H1 (cell line): ENCODE measurements at regions not wholly inside any gene's neighbourhood (a gene's known extent, or its start where the extent isn't known, plus 50 kb on each side); places are given as distances from the start of the nearest gene placed in this dataset.

Source experiments
- CTCF ChIA-PET: fragments of 300-600 bp; sonication (Branson Sonifier 250); formaldehyde crosslinking; loops from one replicate; lab custom pipeline; 2021; ENCODE audit not compliant: partially characterized antibody; lab: Charles Lee
- POLR2A ChIA-PET: fragments of 300-600 bp; sonication (Branson Sonifier 250); formaldehyde crosslinking; loops from one replicate; lab custom pipeline; 2021; ENCODE audit warnings: inconsistent platforms; ENCODE audit not compliant: partially characterized antibody; lab: Charles Lee
- DNase-seq, 2 experiments: peaks; one replicate each; pipeline versions ENCODE4 v3.0.0 to v3.0.0-alpha.2; 2010 to 2022; ENCODE audit warnings: low spot score in 2 of 2, low read depth in 1 of 2, mixed read lengths in 1 of 2
- FAIRE-seq: peaks from 2 replicates; lab custom pipeline; 2011; peaks lifted over from hg19 to GRCh38; lab: Jason Lieb, UNC
- H2AFZ ChIP-seq: 2 replicates; pipeline ENCODE4 v1.8.1; 2012; ENCODE audit warnings: low read length, inconsistent platforms
- H2AK5ac ChIP-seq: 2 replicates; pipeline ENCODE4 v1.6.1; 2013; ENCODE audit warnings: low read depth, low read length
- H2BK120ac ChIP-seq: replicated peaks from 2 replicates; pipeline ENCODE3; 2013; ENCODE audit warnings: low read depth, low read length, inconsistent platforms
- H2BK12ac ChIP-seq: 2 replicates; pipeline ENCODE4 v1.6.1; 2013; ENCODE audit warnings: low read depth, low read length
- H2BK15ac ChIP-seq: 2 replicates; pipeline ENCODE4 v1.6.1; 2013; ENCODE audit warnings: low read length
- H2BK20ac ChIP-seq: 2 replicates; pipeline ENCODE4 v1.6.1; 2013; ENCODE audit warnings: low read length
- H2BK5ac ChIP-seq: 2 replicates; pipeline ENCODE4 v1.6.1; 2013; ENCODE audit warnings: low read depth, low read length
- H3K14ac ChIP-seq: 2 replicates; pipeline ENCODE4 v1.6.1; 2013; ENCODE audit warnings: inconsistent platforms; ENCODE audit not compliant: insufficient read length
- H3K18ac ChIP-seq: 2 replicates; pipeline ENCODE4 v1.6.1; 2013; ENCODE audit warnings: low read length; ENCODE audit errors: extremely low read depth
- H3K23ac ChIP-seq: 2 replicates; pipeline ENCODE4 v1.6.1; 2013; ENCODE audit warnings: inconsistent platforms; ENCODE audit not compliant: insufficient read length
- H3K23me2 ChIP-seq: 2 replicates; pipeline ENCODE4 v1.6.1; 2013; ENCODE audit warnings: low read depth, low read length
- H3K27ac ChIP-seq: 2 replicates; pipeline ENCODE4 v1.6.1; 2011; ENCODE audit warnings: low read depth, low read length, inconsistent platforms
- H3K27me3 ChIP-seq, 4 experiments: replicated peaks in 1 of 4; 1 replicate in 1 of 4; 2 replicates in 3 of 4; pipeline versions ENCODE4 v1.6.1 to v1.8.1; 2011 to 2013; ENCODE audit warnings: low read length in 3 of 4, mild to moderate bottlenecking in 3 of 4, inconsistent platforms in 2 of 4, mixed read lengths in 2 of 4, moderate library complexity in 1 of 4; ENCODE audit not compliant: control insufficient read depth in 3 of 4, insufficient read depth in 3 of 4; ENCODE audit errors: extremely low read depth in 1 of 4
- H3K36me3 ChIP-seq, 4 experiments: 2 replicates each; pipeline versions ENCODE4 v1.6.1 to v1.8.1; 2011 to 2013; ENCODE audit warnings: mild to moderate bottlenecking in 4 of 4, low read length in 3 of 4, moderate library complexity in 2 of 4, control low read depth in 1 of 4, inconsistent platforms in 1 of 4; ENCODE audit not compliant: insufficient read depth in 4 of 4, control insufficient read depth in 2 of 4
- H3K4ac ChIP-seq: replicated peaks from 2 replicates; pipeline ENCODE3; 2013; ENCODE audit warnings: low read length, low read depth, mixed read lengths, inconsistent platforms; ENCODE audit not compliant: insufficient read length
- H3K4me1 ChIP-seq, 4 experiments: replicated peaks in 1 of 4; 1 replicate in 1 of 4; 2 replicates in 3 of 4; pipeline versions ENCODE4 v1.6.1 to v1.8.1; 2011 to 2013; ENCODE audit warnings: low read length in 3 of 4, inconsistent platforms in 2 of 4, mixed read lengths in 1 of 4; ENCODE audit not compliant: insufficient read depth in 4 of 4, control insufficient read depth in 3 of 4
- H3K4me2 ChIP-seq, 2 experiments: 2 replicates each; pipeline versions ENCODE4 v1.6.1 to v1.8.1; 2011 to 2013; ENCODE audit warnings: low read depth in 2 of 2, low read length in 2 of 2, control low read depth in 1 of 2, inconsistent platforms in 1 of 2, mild to moderate bottlenecking in 1 of 2; ENCODE audit not compliant: insufficient read depth in 1 of 2
- H3K4me3 ChIP-seq, 4 experiments: fragments of 200-600, 300-600 bp in 1 of 4; sonication (generic), shearing (Covaris generic), sonication (Bioruptor Twin) in 1 of 4; 2 replicates each; pipeline versions ENCODE4 v1.5.1 to v1.8.1; 2011 to 2016; ENCODE audit warnings: low read length in 4 of 4, low read depth in 3 of 4, control low read depth in 2 of 4, inconsistent platforms in 2 of 4, mild to moderate bottlenecking in 2 of 4, mixed read lengths in 1 of 4, moderate library complexity in 1 of 4; ENCODE audit not compliant: insufficient read depth in 2 of 4; ENCODE audit errors: extremely low read depth in 1 of 4
- H3K56ac ChIP-seq: replicated peaks from 2 replicates; pipeline ENCODE3; 2013; ENCODE audit warnings: low read depth, mild to moderate bottlenecking, mixed read lengths, low read length, inconsistent platforms; ENCODE audit not compliant: insufficient read length
- H3K79me1 ChIP-seq: 2 replicates; pipeline ENCODE4 v1.6.1; 2013; ENCODE audit warnings: low read depth, low read length, control low read depth
- H3K79me2 ChIP-seq, 2 experiments: 2 replicates each; pipeline versions ENCODE4 v1.6.1 to v1.8.1; 2012 to 2013; ENCODE audit warnings: low read length in 2 of 2, mild to moderate bottlenecking in 2 of 2, inconsistent platforms in 1 of 2; ENCODE audit not compliant: insufficient read depth in 2 of 2, control insufficient read depth in 1 of 2
- H3K9ac ChIP-seq, 4 experiments: replicated peaks in 1 of 4; 1 replicate in 1 of 4; 2 replicates in 3 of 4; pipeline versions ENCODE4 v1.6.1 to v1.8.1; 2011 to 2013; ENCODE audit warnings: low read depth in 3 of 4, low read length in 3 of 4, control low read depth in 2 of 4, mild to moderate bottlenecking in 2 of 4, moderate library complexity in 2 of 4, inconsistent platforms in 1 of 4; ENCODE audit errors: extremely low read depth in 1 of 4
- H3K9me3 ChIP-seq, 2 experiments: 2 replicates each; pipeline versions ENCODE4 v1.6.1 to v1.8.1; 2012 to 2013; ENCODE audit warnings: mild to moderate bottlenecking in 2 of 2, moderate library complexity in 2 of 2, control low read depth in 1 of 2, inconsistent platforms in 1 of 2, low read depth in 1 of 2, low read length in 1 of 2, mixed read lengths in 1 of 2; ENCODE audit not compliant: insufficient read depth in 2 of 2
- H4K20me1 ChIP-seq, 2 experiments: replicated peaks in 1 of 2; 2 replicates each; pipeline versions ENCODE3 to v1.8.1; 2011 to 2013; ENCODE audit warnings: inconsistent platforms in 2 of 2, low read length in 2 of 2, mild to moderate bottlenecking in 1 of 2; ENCODE audit not compliant: insufficient read depth in 2 of 2, control insufficient read depth in 1 of 2
- H4K5ac ChIP-seq: 2 replicates; pipeline ENCODE4 v1.6.1; 2013; ENCODE audit warnings: low read length, low read depth, mixed read lengths, inconsistent platforms; ENCODE audit not compliant: insufficient read length
- H4K8ac ChIP-seq: 2 replicates; pipeline ENCODE4 v1.8.0; 2013; ENCODE audit warnings: mild to moderate bottlenecking, moderate library complexity, low read length, inconsistent platforms; ENCODE audit not compliant: insufficient read depth; ENCODE audit errors: extremely low read depth
- H4K91ac ChIP-seq: replicated peaks from 2 replicates; pipeline ENCODE3; 2013; ENCODE audit warnings: low read length, mixed read lengths, inconsistent platforms; ENCODE audit not compliant: insufficient read length
- ASH2L ChIP-seq: fragments of 200-600, 300-600 bp; sonication (generic); IDR thresholded peaks from one replicate; pipeline ENCODE4 v1.7.1; 2017; ENCODE audit warnings: low read length
- ATF2 ChIP-seq: IDR thresholded peaks from 2 replicates; pipeline ENCODE4 v1.6.1; 2012; ENCODE audit warnings: low read length, inconsistent platforms
- FOSL1 ChIP-seq: IDR thresholded peaks from 2 replicates; pipeline ENCODE4 v1.6.1; 2011; ENCODE audit warnings: mild to moderate bottlenecking, low read depth, low read length, moderate library complexity; ENCODE audit not compliant: insufficient read depth
- KDM1A ChIP-seq: fragments of 200-600, 300-600 bp; sonication (generic); IDR thresholded peaks from 2 replicates; pipeline ENCODE4 v1.7.1; 2016; ENCODE audit warnings: mild to moderate bottlenecking, low read length, borderline replicate concordance
- KDM4A ChIP-seq: IDR thresholded peaks from one replicate; pipeline ENCODE4 v1.7.1; 2012; ENCODE audit warnings: low read depth, mild to moderate bottlenecking, moderate library complexity, low read length, inconsistent platforms; ENCODE audit not compliant: severe bottlenecking
- SP2 ChIP-seq: IDR thresholded peaks from 2 replicates; pipeline ENCODE4 v1.6.1; 2012; ENCODE audit warnings: mild to moderate bottlenecking, low read length, inconsistent platforms
- ZNF274 ChIP-seq: IDR thresholded peaks from 2 replicates; pipeline ENCODE4 v1.7.0; 2012; ENCODE audit warnings: low read length, borderline replicate concordance; ENCODE audit errors: extremely low read depth
- WGBS, 2 experiments: shearing (Covaris generic) in 1 of 2; methylation state at CpG; one replicate each; pipeline versions ENCODE4 v1.1.6 to v1.1.7; 2013 to 2015; ENCODE audit warnings: low lambda C conversion rate in 2 of 2, mixed read lengths in 2 of 2, inconsistent platforms in 1 of 2, low coverage in 1 of 2, missing lambda C conversion rate in 1 of 2; ENCODE audit not compliant: insufficient replicate concordance in 2 of 2, insufficient coverage in 1 of 2, insufficient read length in 1 of 2; ENCODE audit errors: extremely low coverage in 1 of 2, missing lambda C conversion rate in 1 of 2; 5-methylcytosine and 5-hydroxymethylcytosine counted together

DNA sequence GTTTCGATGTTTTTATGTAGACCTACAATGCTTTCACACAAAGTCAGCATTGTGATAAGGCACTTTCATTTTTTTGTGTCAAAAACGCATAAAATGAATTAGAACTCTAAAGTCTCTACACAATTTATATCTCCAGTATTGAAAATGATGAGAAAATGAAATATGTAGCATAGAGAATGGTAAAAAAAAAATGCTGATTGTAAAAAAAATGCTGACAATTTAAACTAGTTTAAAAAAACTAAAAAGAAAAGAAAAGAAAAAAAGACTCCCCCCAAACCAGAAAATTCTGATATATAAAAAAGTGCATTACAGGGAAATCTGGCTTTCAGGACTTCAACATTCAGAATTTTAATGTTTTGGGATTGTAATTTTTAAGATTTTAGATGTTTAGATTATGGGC is 148.1 kb downstream of the FZD1 start:
- FAIRE-seq = no peak
- peaks cover 0 to 1% (median 0%) of the 10 kb centered on the region in 4 experiments; a peak in 1 of 7 replicates for H3K27me3 ChIP-seq

More for the DNA sequence above, 148.1 kb downstream of the FZD1 start:
- Histone ChIP-seq H3K23ac (no peak overlapping the region), H3K9me3 (no peaks in the 10 kb centered on the region), H3K79me1 (no peaks in the 10 kb centered on the region), H3K18ac (no peak overlapping the region), H2BK20ac (no peak overlapping the region), H2AK5ac (no peak overlapping the region), H2BK120ac (no peak overlapping the region), H3K27ac (no peak overlapping the region), H4K91ac (no peak overlapping the region), H3K56ac (no peak overlapping the region), H4K5ac (no peak overlapping the region), H3K79me2 (no peaks in the 10 kb centered on the region), H3K14ac (no peak overlapping the region), H2AFZ (no peak overlapping the region), H3K36me3 (no peaks in the 10 kb centered on the region), H3K23me2 (no peaks in the 10 kb centered on the region), H2BK15ac (no peak overlapping the region), H3K4me1 (no peaks in the 10 kb centered on the region), H4K20me1 (no peaks in the 10 kb centered on the region), H3K4me3 (no peak overlapping the region), H3K9ac (no peak overlapping the region), H2BK12ac (no peak overlapping the region), H4K8ac (no peak overlapping the region), H2BK5ac (no peak overlapping the region), H3K4me2 (no peak overlapping the region), H3K4ac (no peak overlapping the region)
- DNase-seq = no peak
- ChIA-PET POLR2A (interaction anchor here (1.0 kb wide), 1 partner anchor 214 kb away, joined by 3 read pairs; no protein-coding TSS in a partner anchor), CTCF (no interaction called here)
- WGBS, 2 experiments = 44% methylated on average over 2 of the region's 2 CpGs; no CpG with 5 or more reads in 1 of the 2 experiments
- TF ChIP-seq ZNF274 = no peak
- TF ChIP-seq FOSL1 = no peak
- no peak for TF ChIP-seq ASH2L
- no peak for TF ChIP-seq KDM4A
- TF ChIP-seq ATF2 = no peak
- no peak for TF ChIP-seq KDM1A
- no peak for TF ChIP-seq SP2
